Mesenchymal stem cell (in vitro differentiated cells and primary cell): ENCODE measurements at regions not wholly inside any gene's neighbourhood (a gene's known extent, or its start where the extent isn't known, plus 50 kb on each side); places are given as distances from the start of the nearest gene placed in this dataset.

Source experiments
- DNase-seq: peaks from one replicate; pipeline ENCODE4 v3.0.0-alpha.2; 2013
- H2AFZ ChIP-seq: one replicate; pipeline ENCODE4 v1.6.1; 2013; ENCODE audit warnings: low read depth, mild to moderate bottlenecking, control low read depth, inconsistent platforms, low read length, moderate library complexity
- H2AK5ac ChIP-seq: 2 replicates; pipeline ENCODE4 v1.6.1; 2013; ENCODE audit warnings: low read length, moderate library complexity, mild to moderate bottlenecking, inconsistent platforms; ENCODE audit not compliant: severe bottlenecking
- H2BK120ac ChIP-seq: one replicate; pipeline ENCODE4 v1.6.1; 2013; ENCODE audit warnings: low read depth, mild to moderate bottlenecking, inconsistent platforms, low read length, moderate library complexity
- H2BK12ac ChIP-seq, 2 experiments: one replicate each; pipeline ENCODE4 v1.6.1; 2013; ENCODE audit warnings: inconsistent platforms in 2 of 2, low read length in 2 of 2, mild to moderate bottlenecking in 2 of 2, moderate library complexity in 2 of 2, control low read depth in 1 of 2
- H2BK15ac ChIP-seq: one replicate; pipeline ENCODE4 v1.6.1; 2013; ENCODE audit warnings: mild to moderate bottlenecking, low read depth, inconsistent platforms; ENCODE audit not compliant: poor library complexity, severe bottlenecking
- H2BK5ac ChIP-seq: 2 replicates; pipeline ENCODE4 v1.6.1; 2013; ENCODE audit warnings: low read depth, mild to moderate bottlenecking, low read length, control low read depth, inconsistent platforms; ENCODE audit not compliant: poor library complexity, severe bottlenecking
- H3K14ac ChIP-seq, 2 experiments: one replicate each; pipeline ENCODE4 v1.6.1; 2013; ENCODE audit warnings: inconsistent platforms in 2 of 2, low read length in 2 of 2, control low read depth in 1 of 2, mild to moderate bottlenecking in 1 of 2, moderate library complexity in 1 of 2
- H3K18ac ChIP-seq, 2 experiments: one replicate each; pipeline ENCODE4 v1.6.1; 2013; ENCODE audit warnings: inconsistent platforms in 2 of 2, low read length in 2 of 2, control low read depth in 1 of 2, low read depth in 1 of 2, mild to moderate bottlenecking in 1 of 2
- H3K23ac ChIP-seq, 2 experiments: one replicate each; pipeline ENCODE4 v1.6.1; 2013; ENCODE audit warnings: inconsistent platforms in 2 of 2, low read length in 2 of 2, mild to moderate bottlenecking in 2 of 2, moderate library complexity in 2 of 2, control low read depth in 1 of 2
- H3K27ac ChIP-seq: 2 replicates; pipeline ENCODE4 v1.5.1; 2013; ENCODE audit warnings: mild to moderate bottlenecking, moderate library complexity, low read length, control low read depth, inconsistent platforms; ENCODE audit not compliant: poor library complexity, severe bottlenecking
- H3K27me3 ChIP-seq, 2 experiments: 2 replicates each; pipeline versions ENCODE4 v1.6.1 to v1.7.0; 2013; ENCODE audit warnings: low read length in 2 of 2, mild to moderate bottlenecking in 2 of 2, moderate library complexity in 2 of 2, control low read depth in 1 of 2, inconsistent platforms in 1 of 2; ENCODE audit not compliant: control insufficient read depth in 1 of 2, insufficient read depth in 1 of 2
- H3K36me3 ChIP-seq, 2 experiments: 2 replicates each; pipeline versions ENCODE4 v1.6.1 to v1.7.0; 2013; ENCODE audit warnings: low read length in 2 of 2, control low read depth in 1 of 2, inconsistent platforms in 1 of 2, low read depth in 1 of 2, mild to moderate bottlenecking in 1 of 2; ENCODE audit not compliant: insufficient read depth in 2 of 2, control insufficient read depth in 1 of 2
- H3K4ac ChIP-seq, 2 experiments: one replicate each; pipeline ENCODE4 v1.6.1; 2013; ENCODE audit warnings: inconsistent platforms in 2 of 2, low read length in 2 of 2, mild to moderate bottlenecking in 2 of 2, moderate library complexity in 2 of 2, control low read depth in 1 of 2, low read depth in 1 of 2
- H3K4me1 ChIP-seq: 2 replicates; pipeline ENCODE4 v1.6.1; 2013; ENCODE audit warnings: low read depth, low read length, control low read depth; ENCODE audit not compliant: control insufficient read depth, insufficient read depth
- H3K4me2 ChIP-seq: 2 replicates; pipeline ENCODE4 v1.6.1; 2013; ENCODE audit warnings: low read length, mild to moderate bottlenecking, inconsistent platforms; ENCODE audit not compliant: poor library complexity, severe bottlenecking
- H3K4me3 ChIP-seq, 2 experiments: 2 replicates each; pipeline versions ENCODE4 v1.5.1 to v1.7.0; 2013; ENCODE audit warnings: low read length in 2 of 2, mild to moderate bottlenecking in 2 of 2, control low read depth in 1 of 2, low read depth in 1 of 2; ENCODE audit not compliant: insufficient read depth in 1 of 2
- H3K79me1 ChIP-seq: replicated peaks from 2 replicates; pipeline ENCODE4 v1.6.1; 2013; ENCODE audit warnings: mild to moderate bottlenecking, control low read depth, low read length, inconsistent platforms; ENCODE audit not compliant: poor library complexity, severe bottlenecking
- H3K9ac ChIP-seq: 2 replicates; pipeline ENCODE4 v1.7.0; 2013; ENCODE audit warnings: mild to moderate bottlenecking, low read length, moderate library complexity
- H3K9me3 ChIP-seq: 2 replicates; pipeline ENCODE4 v1.7.0; 2013; ENCODE audit warnings: mild to moderate bottlenecking, low read length; ENCODE audit not compliant: control insufficient read depth
- H4K8ac ChIP-seq: one replicate; pipeline ENCODE4 v1.6.1; 2013; ENCODE audit warnings: inconsistent platforms, mild to moderate bottlenecking, low read length, moderate library complexity
- H4K91ac ChIP-seq: one replicate; pipeline ENCODE4 v1.6.1; 2013; ENCODE audit warnings: mild to moderate bottlenecking, low read length, inconsistent platforms
- WGBS: methylation state at CpG from one replicate; pipeline ENCODE4 v1.1.7; 2013; ENCODE audit warnings: mixed read lengths; 5-methylcytosine and 5-hydroxymethylcytosine counted together

DNA sequence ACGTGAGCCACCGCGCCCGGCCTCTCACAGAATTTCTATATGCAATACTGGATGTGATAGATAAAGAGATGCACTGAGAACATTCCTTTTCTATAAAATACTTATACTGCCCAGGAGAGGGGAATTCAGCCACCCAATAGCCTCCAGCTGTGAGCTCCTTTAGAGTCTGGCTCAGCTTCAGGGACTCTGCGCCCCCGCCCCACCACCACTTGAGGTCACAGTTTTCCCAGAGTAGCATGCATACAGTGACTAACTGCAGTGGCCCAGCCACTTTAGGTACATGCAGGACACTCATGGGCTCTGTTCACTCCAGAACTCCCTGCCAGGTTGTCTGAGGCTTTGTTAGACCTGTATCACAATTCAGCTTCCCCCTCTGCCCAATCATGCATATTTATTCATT lies 144.4 kb upstream of the TET2 start:
- no peak overlapping the region for H4K8ac ChIP-seq
- H2AK5ac ChIP-seq, result no peak overlapping the region
- H3K27me3 ChIP-seq, result no peaks in the 10 kb centered on the region
- no peak for DNase-seq
- H2BK12ac ChIP-seq, result no peak overlapping the region
- no peak overlapping the region for H4K91ac ChIP-seq
- H3K18ac ChIP-seq, result no peak overlapping the region
- no peak overlapping the region for H3K9ac ChIP-seq
- no peak overlapping the region for H3K4me3 ChIP-seq
- H3K4me1 ChIP-seq, result no peaks in the 10 kb centered on the region
- no peak overlapping the region for H2BK120ac ChIP-seq
- peaks cover 3% of the 10 kb centered on the region for H3K9me3 ChIP-seq
- H2BK15ac ChIP-seq, result no peak overlapping the region
- no peak overlapping the region for H3K14ac ChIP-seq
- H3K23ac ChIP-seq, result no peak overlapping the region
- no peak overlapping the region for H3K27ac ChIP-seq
- no peak overlapping the region for H3K4ac ChIP-seq
- H3K79me1 ChIP-seq, result no peaks in the 10 kb centered on the region
- WGBS, result 89% methylated on average over 2 of the region's 6 CpGs
- no peak overlapping the region for H2BK5ac ChIP-seq
- no peaks in the 10 kb centered on the region for H3K36me3 ChIP-seq
- no peak overlapping the region for H2AFZ ChIP-seq
- H3K4me2 ChIP-seq, result no peak overlapping the region

DNA sequence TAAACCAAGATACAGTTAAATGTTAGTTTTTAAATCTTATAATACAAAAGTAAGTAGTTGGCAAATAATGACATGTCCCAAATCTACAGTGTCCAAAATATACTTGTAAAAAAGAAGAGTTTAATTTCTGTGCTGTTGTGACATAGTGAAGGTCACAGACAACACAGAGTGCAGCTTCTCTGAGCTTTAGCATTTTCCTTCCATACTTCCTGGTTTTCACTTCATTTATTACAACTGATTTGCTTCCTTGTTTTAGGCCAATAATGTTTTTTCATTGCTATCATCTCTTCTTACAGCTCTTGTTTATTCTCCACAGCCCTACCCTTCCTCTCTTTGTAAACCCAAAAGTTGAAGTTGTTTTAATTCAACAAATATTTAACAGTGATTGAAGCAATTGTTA lies 132.4 kb upstream of the TET2 start:
- no peaks in the 10 kb centered on the region for H3K27me3 ChIP-seq
- no peak overlapping the region for H3K4ac ChIP-seq
- no peak overlapping the region for H2BK12ac ChIP-seq
- no peaks in the 10 kb centered on the region for H3K79me1 ChIP-seq
- no peak overlapping the region for H3K23ac ChIP-seq
- H2BK5ac ChIP-seq, result no peak overlapping the region
- no peak overlapping the region for H3K9ac ChIP-seq
- peaks cover 21% of the 10 kb centered on the region for H3K9me3 ChIP-seq
- DNase-seq, result no peak
- H3K27ac ChIP-seq, result no peak overlapping the region
- H3K4me2 ChIP-seq, result no peak overlapping the region
- no peaks in the 10 kb centered on the region for H3K36me3 ChIP-seq
- no peaks in the 10 kb centered on the region for H3K4me1 ChIP-seq
- H2AFZ ChIP-seq, result no peak overlapping the region
- H2BK15ac ChIP-seq, result no peak overlapping the region
- H3K18ac ChIP-seq, result no peak overlapping the region
- no peak overlapping the region for H3K14ac ChIP-seq
- H3K4me3 ChIP-seq, result no peak overlapping the region
- H2AK5ac ChIP-seq, result no peak overlapping the region
- H2BK120ac ChIP-seq, result no peak overlapping the region
- no peak overlapping the region for H4K8ac ChIP-seq
- H4K91ac ChIP-seq, result no peak overlapping the region

DNA sequence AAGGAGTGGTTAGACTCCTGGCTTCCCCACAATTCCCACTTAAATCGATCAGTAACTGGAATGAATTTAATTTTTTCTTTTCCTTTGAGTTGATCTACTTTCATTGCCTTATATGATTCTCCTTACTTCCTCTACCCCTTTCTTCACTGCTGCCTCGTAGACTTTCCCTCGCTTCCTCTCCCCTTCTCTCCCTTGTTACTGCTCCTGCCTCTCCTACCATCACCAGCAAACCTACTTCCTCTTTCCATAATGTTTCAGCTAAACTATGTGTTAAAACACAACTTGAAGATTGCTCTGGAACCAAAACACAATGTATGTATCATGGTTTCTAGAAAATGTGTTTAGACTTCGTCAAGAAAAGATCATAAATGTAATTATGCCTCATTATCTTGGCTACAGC lies 132.0 kb upstream of the TET2 start:
- no peak overlapping the region for H2AFZ ChIP-seq
- no peak overlapping the region for H3K9ac ChIP-seq
- 67% methylated on average over 4 of the region's 4 CpGs for WGBS
- no peak overlapping the region for H3K14ac ChIP-seq
- H3K23ac ChIP-seq, result no peak overlapping the region
- DNase-seq, result no peak
- H2BK15ac ChIP-seq, result no peak overlapping the region
- H2BK5ac ChIP-seq, result no peak overlapping the region
- H4K8ac ChIP-seq, result no peak overlapping the region
- no peaks in the 10 kb centered on the region for H3K36me3 ChIP-seq
- H2BK120ac ChIP-seq, result no peak overlapping the region
- H3K4me3 ChIP-seq, result no peak overlapping the region
- H3K27ac ChIP-seq, result no peak overlapping the region
- H3K4me1 ChIP-seq, result no peaks in the 10 kb centered on the region
- H3K79me1 ChIP-seq, result no peaks in the 10 kb centered on the region
- H3K4ac ChIP-seq, result no peak overlapping the region
- H3K9me3 ChIP-seq, result peaks cover 17% of the 10 kb centered on the region
- H4K91ac ChIP-seq, result no peak overlapping the region
- no peak overlapping the region for H2BK12ac ChIP-seq
- H2AK5ac ChIP-seq, result no peak overlapping the region
- H3K27me3 ChIP-seq, result no peaks in the 10 kb centered on the region
- H3K4me2 ChIP-seq, result no peak overlapping the region
- H3K18ac ChIP-seq, result no peak overlapping the region

DNA sequence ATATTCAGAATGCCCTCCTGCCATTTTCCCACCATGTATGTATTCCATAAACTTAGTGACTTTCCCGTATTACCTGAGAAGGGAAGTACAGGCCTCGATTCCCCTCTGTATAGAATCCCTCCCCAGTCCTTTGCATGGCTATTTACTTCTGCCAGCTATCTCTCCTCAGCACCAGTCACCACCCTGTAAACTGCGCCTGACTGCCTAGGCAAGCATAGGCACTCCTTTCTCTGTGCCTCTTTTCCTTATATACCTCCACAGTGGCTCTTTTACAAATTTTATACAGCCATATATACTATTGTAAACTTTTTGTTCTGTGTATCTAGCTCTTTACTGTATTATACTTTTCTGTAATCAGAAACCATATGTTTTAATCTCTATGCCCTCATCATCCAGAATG lies 130.9 kb upstream of the TET2 start:
- H2BK15ac ChIP-seq, result no peak overlapping the region
- no peak overlapping the region for H3K27ac ChIP-seq

More for the DNA sequence above, 130.9 kb upstream of the TET2 start:
- Histone ChIP-seq H3K23ac (no peak overlapping the region), H3K79me1 (no peaks in the 10 kb centered on the region), H3K9ac (no peak overlapping the region), H3K4me1 (no peaks in the 10 kb centered on the region), H3K4me3 (no peak overlapping the region), H2BK120ac (no peak overlapping the region), H3K9me3 (peaks cover 7% of the 10 kb centered on the region), H3K27me3 (no peaks in the 10 kb centered on the region), H2BK12ac (no peak overlapping the region), H3K18ac (no peak overlapping the region), H2AFZ (no peak overlapping the region), H4K91ac (no peak overlapping the region), H3K36me3 (no peaks in the 10 kb centered on the region), H3K4ac (no peak overlapping the region), H4K8ac (no peak overlapping the region), H2BK5ac (no peak overlapping the region), H2AK5ac (no peak overlapping the region), H3K14ac (no peak overlapping the region), H3K4me2 (no peak overlapping the region)
- 68% methylated on average over 3 of the region's 3 CpGs for WGBS
- DNase-seq, result no peak
